Adrenal gland (tissue), 5 donors: ENCODE measurements at regions not wholly inside any gene's neighbourhood (a gene's known extent, or its start where the extent isn't known, plus 50 kb on each side); places are given as distances from the start of the nearest gene placed in this dataset.

Experiments
- CTCF ChIP-seq, 6 experiments: fragments of 450-650 bp in 4 of 6; fragments of 200-600 bp in 2 of 6; sonication (generic) in 1 of 6; IDR thresholded peaks; 1 replicate in 5 of 6; 2 replicates in 1 of 6; pipeline versions ENCODE4 v1.5.1 to v1.8.0; 2016 to 2021; ENCODE audit warnings: antibody characterized with exemption in 6 of 6, mild to moderate bottlenecking in 2 of 6, moderate library complexity in 1 of 6
- POLR2A ChIP-seq, 2 donors: fragments of 450-650 bp; IDR thresholded peaks; one replicate each; pipeline ENCODE4 v1.6.1; 2017; ENCODE audit warnings: antibody characterized with exemption in 2 of 2, mild to moderate bottlenecking in 2 of 2, moderate library complexity in 1 of 2
- donor health status: DM: no; HTN: no; CAD: no.

GRCh38 chr10:10623958-10624566 lies 393.6 kb upstream of the CELF2 start:
- TF ChIP-seq CTCF (IDR thresholded peaks at IDR 0.05) = no peak
- no peak for TF ChIP-seq POLR2A (IDR thresholded peaks at IDR 0.05)
